GM19239 (cell line): ENCODE measurements at regions not wholly inside any gene's neighbourhood (a gene's known extent, or its start where the extent isn't known, plus 50 kb on each side); places are given as distances from the start of the nearest gene placed in this dataset.
A peak's percentile ranks its signal among the peaks of the same experiment; 100 is the strongest.
"Not testable (repeated sequence)": the region's sequence is repeated elsewhere in the genome, so short reads cannot be mapped to it uniquely, and the experiment has no call there.

Experiments
- DNase-seq: peaks from one replicate; pipeline ENCODE4 v3.0.0; 2011; ENCODE audit warnings: low spot score; ENCODE audit not compliant: insufficient read length
- FAIRE-seq: peaks from 2 replicates; lab custom pipeline; 2011; peaks lifted over from hg19 to GRCh38; lab: Jason Lieb, UNC

DNA sequence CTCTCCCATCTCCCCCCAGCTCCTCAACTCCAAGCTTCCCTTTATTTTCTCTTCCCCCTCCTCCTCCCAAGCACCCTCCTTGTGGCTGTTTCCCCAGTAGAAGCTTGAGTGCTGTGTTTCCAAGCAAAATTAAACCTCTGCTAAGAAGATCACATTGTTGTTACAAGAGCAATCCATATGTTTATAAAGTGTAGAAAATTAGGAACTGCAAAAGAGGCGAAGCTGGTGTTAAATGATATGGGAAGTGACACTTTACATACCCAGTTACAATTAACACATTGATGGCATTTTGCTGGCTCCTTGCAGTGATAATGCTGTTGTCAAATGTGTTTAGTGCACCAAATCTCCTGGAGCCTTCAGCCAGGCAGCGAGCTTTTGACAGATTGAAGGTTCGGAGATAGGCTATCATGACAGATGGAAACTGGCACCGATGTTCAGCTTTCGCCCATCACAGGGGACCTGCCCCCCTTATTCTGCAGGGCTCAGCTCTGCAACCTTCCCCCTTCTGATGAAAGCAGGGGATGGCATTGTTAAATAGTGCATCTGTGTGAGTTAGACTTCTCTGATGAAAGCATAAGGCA, 259.8 kb upstream of the ATP5MC3 start:
- FAIRE-seq (no peak), DNase-seq (no peak)

DNA sequence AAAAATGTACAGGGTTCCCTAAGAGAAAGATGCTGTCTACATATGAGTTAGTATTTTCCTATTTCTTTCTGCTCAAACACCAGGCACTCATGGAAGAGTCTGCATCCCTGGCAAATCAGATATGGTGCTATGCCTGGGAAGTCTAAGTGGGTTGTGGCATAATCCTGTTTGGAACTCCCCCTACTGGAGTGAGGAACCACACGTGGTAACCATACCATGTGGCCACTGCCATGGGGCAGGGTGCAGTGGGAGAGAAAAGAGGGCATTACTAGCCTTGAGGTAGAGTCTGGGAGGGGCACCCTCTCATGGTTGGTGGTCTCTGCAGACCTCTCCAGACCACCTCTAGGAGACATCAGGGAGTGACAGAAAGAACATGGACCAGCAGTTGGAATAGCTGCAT, 257.9 kb upstream of the ATP5MC3 start:
- no peak for FAIRE-seq
- no peak for DNase-seq

DNA sequence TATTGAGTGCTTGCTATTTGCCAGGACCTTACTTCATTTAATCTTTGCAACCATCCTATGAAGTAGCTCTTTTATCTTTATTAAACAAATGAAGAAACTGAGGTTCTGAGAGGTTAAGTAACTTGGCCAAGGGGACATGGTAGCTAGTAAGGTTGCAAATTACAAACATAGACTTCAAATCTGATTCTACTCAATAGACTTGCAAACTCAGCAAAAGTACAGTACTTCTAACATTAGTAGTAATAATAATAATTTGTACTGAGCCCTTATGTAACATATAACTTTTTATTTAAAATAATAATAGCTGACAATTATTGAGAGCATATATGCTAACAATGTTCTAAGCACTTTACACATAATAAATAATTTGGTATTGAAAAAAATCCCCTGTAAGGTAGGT, 255.7 kb upstream of the ATP5MC3 start:
- no peak for DNase-seq
- no peak for FAIRE-seq

DNA sequence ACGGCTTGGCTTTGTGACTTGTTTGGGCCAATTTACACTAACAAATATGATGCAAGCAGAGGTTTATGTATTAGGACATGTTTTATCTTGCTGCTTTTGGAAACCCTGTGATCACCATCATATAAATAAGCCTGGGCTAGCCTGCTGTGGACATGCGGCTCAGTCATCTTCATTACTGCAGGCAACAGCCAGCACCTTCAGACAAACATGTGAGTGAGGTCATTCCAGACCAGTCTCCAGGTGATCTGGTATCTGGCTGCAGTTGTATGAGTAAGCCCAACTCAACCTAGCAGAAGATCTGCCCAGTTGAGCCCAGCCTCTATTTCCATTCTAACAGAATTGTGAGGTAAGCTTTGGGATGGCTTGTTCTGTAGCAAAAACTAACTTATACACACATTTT, 254.6 kb upstream of the ATP5MC3 start:
- FAIRE-seq (no peak), DNase-seq (no peak)

DNA sequence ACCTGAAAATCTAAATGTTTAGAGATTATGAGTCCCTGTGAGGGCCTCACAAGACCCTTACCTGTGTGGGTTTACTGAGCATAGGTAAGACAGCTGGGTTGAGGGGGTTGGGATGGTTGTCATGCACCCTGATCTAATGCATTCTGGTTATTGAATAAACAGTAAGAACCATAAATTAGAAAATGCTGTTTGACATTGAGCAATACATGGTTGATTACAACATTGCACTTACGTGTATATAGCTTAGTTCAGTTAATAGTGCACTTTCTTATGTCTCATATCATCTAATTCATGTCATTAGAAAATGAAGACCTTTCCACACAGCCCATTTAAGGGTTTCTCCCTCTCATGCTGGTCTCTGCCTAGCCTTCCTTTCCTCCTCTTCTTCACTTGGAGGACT, 253.5 kb upstream of the ATP5MC3 start:
- DNase-seq, result no peak
- no peak for FAIRE-seq

DNA sequence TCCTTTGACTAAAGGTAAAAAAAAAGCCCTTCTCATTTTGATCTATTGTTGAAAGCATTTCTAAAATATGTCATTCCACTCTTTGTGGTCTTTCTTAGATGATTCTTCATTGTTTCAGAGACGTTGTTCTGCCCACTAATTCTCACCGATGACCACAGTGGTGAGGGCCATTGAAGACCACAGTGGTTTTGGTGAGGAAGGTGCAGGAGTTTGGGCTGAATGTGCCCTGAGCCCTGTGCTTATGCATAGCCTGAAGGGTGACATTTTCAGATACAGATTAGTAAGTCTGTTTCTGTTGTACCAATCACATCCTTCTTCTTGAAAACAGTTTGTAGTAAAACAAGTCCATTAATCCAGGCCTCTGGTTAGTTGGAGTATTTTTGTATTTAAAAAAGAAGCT, 251.3 kb upstream of the ATP5MC3 start:
- FAIRE-seq (no peak), DNase-seq (no peak)

DNA sequence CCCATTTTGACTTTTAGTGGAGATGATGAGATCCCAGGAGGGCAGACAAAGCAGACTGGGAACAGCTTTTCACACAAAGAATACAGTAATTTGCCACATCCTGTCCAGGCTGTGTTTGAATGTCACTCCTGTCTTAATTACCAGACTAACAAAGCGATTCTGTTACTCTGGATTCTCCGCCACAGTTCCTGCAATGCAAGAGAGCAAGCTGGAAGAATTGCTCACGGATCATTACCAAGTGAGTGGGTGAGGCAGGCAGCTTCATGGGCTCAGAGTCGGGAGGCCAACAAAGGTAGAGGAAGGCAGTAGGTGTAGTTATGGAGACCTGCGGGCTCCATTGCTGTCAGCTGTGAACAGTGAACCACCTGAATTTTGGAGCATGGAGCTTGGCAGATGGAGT, 250.5 kb upstream of the ATP5MC3 start:
- no peak for FAIRE-seq
- no peak for DNase-seq

DNA sequence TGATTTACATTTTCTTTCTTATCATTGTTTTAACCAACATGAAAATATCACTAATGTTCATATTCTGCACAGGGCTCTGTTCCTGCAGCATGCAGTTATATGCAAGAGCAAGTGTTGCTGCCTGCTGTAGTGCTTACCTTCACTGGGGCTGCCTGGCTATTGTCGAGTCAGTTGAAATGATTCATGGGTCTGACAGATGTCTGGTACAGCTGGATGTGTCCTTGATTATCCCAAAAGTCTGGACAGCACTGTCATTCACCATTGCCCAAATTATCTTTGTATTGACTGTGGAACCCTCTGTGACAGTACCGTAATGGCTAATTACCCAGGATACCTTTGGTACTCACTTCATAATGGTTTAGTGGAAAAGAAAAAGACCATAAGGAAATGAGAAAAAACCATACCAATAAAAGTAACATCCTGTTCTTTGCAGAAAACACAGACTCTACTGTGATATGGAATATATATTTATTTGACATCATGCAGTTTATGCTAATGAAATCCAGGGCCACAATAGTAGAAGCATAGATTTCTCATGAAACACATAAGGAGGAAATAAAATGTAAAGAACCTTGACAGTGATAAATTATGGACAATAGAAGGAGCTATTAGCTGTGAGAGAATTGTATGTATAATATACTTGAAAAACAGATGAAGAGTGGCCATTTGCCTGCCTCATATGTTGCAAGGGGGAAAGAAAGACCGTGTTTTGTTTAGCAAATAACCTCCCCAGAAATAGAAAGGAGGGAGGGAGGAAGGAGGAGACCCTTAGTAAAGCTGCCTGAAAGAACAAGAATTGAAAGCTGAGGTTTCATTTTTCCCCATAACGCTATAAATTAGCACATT, 249.8 kb upstream of the ATP5MC3 start:
- no peak for FAIRE-seq
- DNase-seq, result no peak

DNA sequence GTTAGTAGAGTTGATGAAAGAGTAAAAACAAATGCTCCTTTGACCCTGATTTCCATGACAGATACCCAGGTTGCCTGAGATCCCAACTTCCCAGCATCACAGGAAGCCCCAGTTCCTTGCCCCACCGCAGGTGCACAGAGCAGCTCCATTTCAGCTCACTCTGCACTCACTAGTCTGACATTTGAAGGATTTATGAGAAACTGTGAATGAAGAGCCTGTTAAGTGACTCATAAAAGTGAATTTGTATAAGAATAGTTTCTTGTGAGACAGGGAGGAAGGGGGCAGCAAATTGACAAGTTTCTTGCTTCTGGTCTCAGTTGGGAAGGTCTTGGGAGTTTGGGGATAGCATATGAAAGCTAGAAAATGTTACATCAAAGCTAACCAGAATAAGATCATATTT, 248.7 kb upstream of the ATP5MC3 start:
- FAIRE-seq, result no peak

DNA sequence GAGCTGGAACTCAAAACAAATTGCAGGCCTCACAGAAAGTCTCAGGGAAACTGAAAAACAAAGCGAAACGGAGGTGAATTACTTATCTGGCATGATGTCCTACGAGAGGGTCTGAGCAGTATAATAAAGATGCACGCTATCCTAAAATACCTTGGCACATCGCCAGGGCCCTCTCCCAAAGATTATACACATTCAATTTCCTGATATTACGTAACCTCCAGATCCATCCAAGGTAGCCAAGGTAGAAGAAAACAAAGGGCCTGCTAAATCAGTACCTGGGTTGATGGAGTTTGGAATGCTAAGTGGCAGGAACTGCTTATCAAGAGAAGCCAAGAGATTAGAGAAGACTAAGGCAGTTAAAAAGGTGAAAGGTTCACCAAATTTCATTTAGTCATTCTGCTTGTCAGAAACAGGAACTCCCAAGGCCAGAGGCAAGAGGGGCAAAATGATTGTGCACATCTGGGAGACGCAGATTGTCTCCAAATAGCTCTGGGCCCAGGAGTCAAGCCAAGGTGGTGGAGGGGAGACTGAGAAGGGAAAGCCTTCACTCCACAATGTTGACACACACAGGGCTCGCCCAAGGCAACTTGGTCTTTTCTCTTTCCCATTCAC, 236.8 kb upstream of the ATP5MC3 start:
- FAIRE-seq (no peak), DNase-seq (no peak)

More for the DNA sequence above, 248.7 kb upstream of the ATP5MC3 start:
- no peak for DNase-seq

DNA sequence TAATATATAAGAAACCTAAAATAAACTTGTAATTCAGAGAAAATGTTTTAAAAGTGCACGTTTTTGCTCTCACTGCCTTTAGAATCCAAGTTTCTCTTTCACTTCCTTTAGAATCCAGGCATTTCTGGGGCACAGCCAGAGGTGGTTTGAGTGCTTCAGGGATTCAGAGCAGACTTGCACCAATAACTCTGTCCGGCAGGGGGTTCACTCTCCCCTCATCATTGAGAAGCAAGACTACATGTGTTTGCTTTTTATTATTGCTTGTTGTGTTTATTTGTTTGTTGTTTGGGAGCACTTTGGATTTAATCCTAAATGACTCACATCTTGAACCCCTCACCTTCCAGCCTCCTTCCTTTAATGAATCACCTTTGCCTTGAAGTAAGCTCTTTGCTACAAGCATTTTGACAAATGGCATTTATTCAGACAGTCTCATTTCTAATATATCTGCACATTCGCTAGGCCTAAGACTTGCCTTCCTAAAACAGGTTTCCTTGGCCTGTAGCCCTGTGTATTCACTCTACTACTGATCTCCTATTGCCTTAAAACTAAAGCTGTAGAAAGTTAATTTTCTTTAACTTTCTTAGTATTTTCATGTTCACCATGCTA, 233.5 kb upstream of the ATP5MC3 start:
- FAIRE-seq, result peak; percentile 83
- peak; percentile 22 for DNase-seq

DNA sequence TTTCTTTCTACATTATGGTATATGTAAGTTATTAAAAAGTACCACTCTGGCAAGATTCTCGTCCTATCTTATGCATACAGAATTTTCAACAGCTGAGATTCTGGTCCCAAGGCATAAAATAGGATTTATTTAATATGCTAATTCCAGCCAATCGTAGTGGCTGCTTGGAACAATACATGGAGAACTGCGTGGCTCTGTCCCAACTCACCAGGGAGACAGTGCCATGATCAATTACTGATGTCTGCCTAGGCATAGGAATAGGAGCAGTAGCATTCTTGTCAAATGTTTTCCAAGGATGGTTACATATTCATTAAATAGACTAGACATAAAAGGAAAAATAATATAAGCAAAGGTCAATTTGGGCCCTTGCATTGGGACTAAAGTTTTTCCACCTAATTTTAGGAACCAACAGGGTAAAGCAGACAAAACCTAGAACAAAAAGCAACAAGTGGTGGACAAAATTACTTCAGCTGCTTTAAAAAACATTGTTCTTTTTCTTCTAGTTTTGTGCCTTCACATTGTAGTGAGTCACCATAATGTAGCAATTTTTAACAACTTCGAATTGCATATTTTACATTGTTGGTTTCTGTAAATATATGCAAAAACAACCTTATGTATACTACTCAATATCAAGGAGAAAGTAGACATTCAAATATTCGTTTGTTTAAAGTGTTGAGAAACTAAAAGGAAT, 232.8 kb upstream of the ATP5MC3 start:
- FAIRE-seq (no peak), DNase-seq (no peak)

DNA sequence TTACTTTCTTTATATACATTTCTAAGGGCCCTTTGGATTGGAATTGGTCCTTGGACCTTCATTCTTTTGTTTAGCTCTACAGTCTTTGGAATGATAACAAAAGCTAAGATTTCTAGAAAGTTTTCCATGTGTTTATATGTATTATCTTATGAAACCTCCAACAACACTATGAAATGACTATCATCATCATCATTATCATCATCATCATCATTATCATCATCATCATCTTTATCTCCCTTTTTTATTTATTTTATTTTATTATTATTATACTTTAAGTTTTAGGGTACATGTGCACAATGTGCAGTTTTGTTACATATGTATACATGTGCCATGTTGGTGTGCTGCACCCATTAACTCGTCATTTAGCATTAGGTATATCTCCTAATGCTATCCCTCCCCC, 229.4 kb upstream of the ATP5MC3 start:
- not testable (repeated sequence) for FAIRE-seq

DNA sequence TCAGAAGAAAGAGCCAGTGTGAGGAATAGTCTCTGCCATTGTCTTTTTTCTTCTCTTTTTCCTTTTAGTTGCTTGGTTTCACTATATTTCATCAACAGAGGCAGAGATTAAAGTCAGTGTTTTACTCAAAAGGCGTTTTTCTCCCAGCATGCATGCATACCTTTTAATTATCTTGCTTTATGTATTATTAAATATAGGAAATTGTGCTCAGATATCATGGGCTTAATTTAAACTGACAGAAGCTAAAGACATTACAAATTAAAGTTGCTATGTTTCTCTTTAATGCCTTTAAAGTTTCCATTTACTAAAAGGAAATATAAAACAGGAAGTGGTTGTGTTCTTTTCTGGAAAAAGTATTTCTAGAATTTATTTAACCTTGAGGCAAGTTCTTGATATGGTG, 223.3 kb upstream of the ATP5MC3 start:
- FAIRE-seq, result no peak
- no peak for DNase-seq

More for the DNA sequence above, 229.4 kb upstream of the ATP5MC3 start:
- not testable (repeated sequence) for DNase-seq

DNA sequence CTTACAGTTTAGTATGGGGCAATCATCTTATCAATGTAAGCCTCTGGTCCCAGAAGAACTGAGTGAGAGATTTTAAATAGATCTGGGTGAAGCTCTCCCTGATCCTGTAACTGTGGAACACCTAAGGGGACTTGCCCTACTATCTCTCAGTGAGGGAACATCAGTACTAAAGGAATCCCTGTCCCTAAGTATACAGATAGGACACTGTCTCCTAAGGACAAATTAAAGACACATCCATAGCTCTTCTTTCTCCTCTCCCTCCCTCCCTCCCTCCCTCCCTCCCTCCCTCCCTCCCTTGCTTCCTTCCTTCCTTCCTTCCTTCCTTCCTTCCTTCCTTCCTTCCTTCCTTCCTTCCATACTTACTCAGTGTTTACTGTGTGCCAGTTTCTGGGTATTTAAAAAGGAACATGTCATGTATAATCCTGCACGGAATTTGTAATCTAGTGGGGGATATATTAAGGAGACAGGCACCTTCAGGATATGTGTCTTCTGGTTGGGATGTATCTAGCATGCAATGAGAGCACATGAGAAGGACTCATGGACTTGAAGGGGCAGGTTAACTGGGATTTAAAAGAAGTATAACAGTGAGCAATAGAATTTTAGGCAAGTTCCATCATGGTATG, 222.2 kb upstream of the ATP5MC3 start:
- FAIRE-seq (no peak), DNase-seq (no peak)

DNA sequence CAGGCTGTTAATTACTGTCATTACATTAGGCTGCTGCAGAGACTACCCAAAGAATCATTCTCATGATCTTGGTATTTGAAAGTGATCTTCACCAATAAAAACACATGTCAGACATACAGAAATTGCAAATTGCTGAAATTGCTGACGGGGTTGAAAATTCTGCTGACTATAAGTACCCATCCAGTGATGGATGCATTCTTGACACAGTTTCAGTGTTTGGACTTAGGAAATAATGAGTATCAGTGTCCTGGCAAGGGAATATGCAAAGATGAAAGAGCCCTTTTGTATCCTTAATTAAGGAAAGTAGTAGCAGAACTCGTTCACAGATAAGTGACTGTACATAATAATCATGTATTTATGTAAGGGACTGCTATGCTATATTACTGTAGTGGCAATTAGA, 221.1 kb upstream of the ATP5MC3 start:
- no peak for FAIRE-seq
- no peak for DNase-seq

DNA sequence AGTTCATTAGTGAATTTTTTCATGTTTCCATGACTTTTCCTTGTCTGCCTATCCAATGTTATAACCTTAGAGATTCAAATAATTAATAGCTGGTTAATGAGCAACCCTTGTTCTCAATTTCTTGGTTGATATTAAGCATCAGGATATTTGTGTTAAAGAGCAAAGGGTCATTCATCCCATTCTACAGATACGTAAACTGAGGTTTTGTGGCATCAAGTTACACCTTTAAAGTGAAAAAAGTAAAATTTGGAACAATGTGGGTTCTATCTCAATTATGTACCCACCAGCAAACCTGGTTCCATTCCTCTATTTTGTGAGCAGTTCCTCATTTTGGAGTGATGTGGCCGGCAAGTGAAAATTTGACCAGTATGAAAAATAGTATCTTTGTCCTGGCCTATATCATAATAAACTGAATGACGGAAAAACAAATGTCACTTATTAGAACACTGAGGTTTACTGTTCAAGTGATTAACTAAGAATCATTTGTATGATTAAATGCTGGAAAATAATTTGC, 220.5 kb upstream of the ATP5MC3 start:
- FAIRE-seq, result no peak
- no peak for DNase-seq

DNA sequence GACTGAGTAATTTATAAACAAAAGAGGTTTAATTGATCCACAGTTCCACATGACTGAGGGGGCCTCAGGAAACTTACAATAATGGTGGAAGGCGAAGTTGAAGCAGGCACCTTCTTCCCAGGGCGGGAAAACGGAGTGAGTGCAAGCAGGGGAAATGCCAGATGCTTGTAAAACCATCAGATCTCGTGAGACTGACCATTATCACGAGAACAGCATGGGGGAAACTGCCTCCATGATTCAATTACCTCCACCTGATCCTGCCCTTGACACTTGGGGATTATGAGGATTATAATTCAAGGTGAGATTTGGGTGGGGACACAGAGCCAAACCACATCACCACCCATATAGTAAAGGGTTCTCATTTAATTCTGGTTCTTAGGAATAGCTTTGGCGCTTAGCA, 219.5 kb upstream of the ATP5MC3 start:
- no peak for DNase-seq
- FAIRE-seq, result no peak

DNA sequence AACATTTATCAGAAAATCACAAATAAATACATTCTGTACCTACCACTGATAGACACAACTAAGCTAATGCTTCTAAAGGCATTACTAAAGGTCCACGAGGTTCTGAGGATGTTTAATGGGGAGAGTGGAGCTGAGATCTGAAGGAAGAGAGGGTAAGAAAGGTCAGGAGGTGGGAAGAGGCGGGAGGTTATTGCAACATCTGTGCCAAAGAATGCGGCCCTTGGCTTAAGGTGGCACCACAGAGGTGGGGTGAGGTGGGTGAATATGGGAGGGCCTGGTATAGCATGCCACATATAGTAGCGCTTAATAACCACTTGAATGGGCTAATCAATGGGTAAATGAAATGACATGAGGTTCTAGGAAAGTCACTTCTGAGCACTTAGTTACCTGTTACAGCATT, 217.8 kb upstream of the ATP5MC3 start:
- DNase-seq (no peak), FAIRE-seq (no peak)

DNA sequence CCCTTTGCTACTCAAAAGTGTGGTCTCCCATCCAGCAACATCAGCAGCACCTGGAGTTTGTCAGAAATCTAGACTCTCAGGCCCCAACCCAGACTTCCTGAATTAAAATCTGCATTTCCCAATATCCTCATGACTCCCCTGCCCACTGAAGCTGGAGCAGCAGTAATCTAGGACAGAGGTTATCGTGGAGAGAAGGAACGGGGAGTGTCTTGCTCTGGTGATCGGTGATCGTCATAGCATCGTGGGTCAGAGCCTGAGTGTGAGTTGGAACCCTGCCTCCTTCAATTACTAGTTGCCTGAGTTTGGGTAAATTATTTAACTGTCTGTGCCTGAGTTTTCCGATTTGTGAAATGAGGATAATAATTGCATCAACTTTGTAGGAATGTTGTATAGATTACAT, 217.3 kb upstream of the ATP5MC3 start:
- DNase-seq (no peak), FAIRE-seq (no peak)
